Prostate gland (tissue), 2 donors: ENCODE measurements at regions not wholly inside any gene's neighbourhood (a gene's known extent, or its start where the extent isn't known, plus 50 kb on each side); places are given as distances from the start of the nearest gene placed in this dataset.

Source experiments
- DNase-seq: peaks from one replicate; pipeline ENCODE4 v3.0.0-alpha.2; 2019; ENCODE audit warnings: low spot score
- H3K27ac ChIP-seq, 2 donors: fragments of 200-600 bp; sonication (generic); 2 replicates each; pipeline ENCODE4 v1.5.1; 2017 to 2019
- H3K27me3 ChIP-seq: fragments of 200-600 bp; sonication (generic); replicated peaks from 2 replicates; pipeline ENCODE4 v1.5.1; 2019; ENCODE audit not compliant: insufficient read depth
- H3K36me3 ChIP-seq, 2 donors: fragments of 200-600 bp; sonication (generic); 1 replicate in 1 of 2; 2 replicates in 1 of 2; pipeline versions ENCODE4 v1.5.1 to v1.8.1; 2017 to 2019
- H3K4me1 ChIP-seq: fragments of 200-600 bp; sonication (generic); replicated peaks from 2 replicates; pipeline ENCODE4 v1.5.1; 2019
- H3K4me3 ChIP-seq, 2 donors: fragments of 200-600 bp; sonication (generic); 2 replicates each; pipeline ENCODE4 v1.5.1; 2017 to 2019
- H3K9me3 ChIP-seq: fragments of 200-600 bp; sonication (generic); 2 replicates; pipeline ENCODE4 v1.5.1; 2017
- POLR2A ChIP-seq: fragments of 450-650 bp; IDR thresholded peaks from one replicate; pipeline ENCODE4 v1.6.1; 2016; ENCODE audit warnings: antibody characterized with exemption, mild to moderate bottlenecking
- POLR2AphosphoS5 ChIP-seq: sonication (generic); formaldehyde crosslinking; IDR thresholded peaks from one replicate; pipeline ENCODE4 v1.6.1; 2017; ENCODE audit warnings: antibody characterized with exemption
- WGBS: methylation state at CpG from one replicate; pipeline ENCODE4 v1.1.5; 2018; 5-methylcytosine and 5-hydroxymethylcytosine counted together
- intact Hi-C: fragments of 100-400 bp; cut with DNase I; formaldehyde crosslinking; loops from one replicate; pipeline ENCODE4 v1.14.2; 2022
- TF ChIP-seq, protein P1 (sequence below), 4 experiments: fragments of 200-600 bp in 2 of 4; fragments of 450-650 bp in 2 of 4; sonication (generic) in 2 of 4; IDR thresholded peaks; 1 replicate in 3 of 4; 2 replicates in 1 of 4; pipeline ENCODE4 v1.5.1; 2016 to 2019; ENCODE audit warnings: antibody characterized with exemption in 4 of 4, mild to moderate bottlenecking in 2 of 4, moderate library complexity in 2 of 4

DNA sequence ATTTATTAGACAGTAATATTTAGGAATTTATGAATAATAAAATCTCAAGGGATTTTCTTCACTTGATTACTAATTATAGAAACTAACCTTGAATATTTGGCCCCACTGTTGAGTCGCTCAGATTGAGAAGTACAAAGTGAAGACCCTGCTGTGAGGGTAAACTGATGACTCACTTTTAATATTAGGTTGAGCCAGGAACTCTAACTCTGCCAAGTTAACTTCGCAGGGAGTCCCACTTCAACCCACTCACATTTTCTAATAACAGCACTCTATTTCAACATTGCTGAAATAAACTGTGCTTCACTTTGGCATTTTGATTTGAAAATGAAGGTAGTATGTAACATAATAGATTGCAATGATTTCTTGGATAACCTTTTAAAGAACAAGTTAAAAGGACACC is 200.7 kb downstream of the POLR1F start:
- Histone ChIP-seq H3K27me3 (no peaks in the 10 kb centered on the region), H3K4me3 (no peak overlapping the region), H3K4me1 (no peaks in the 10 kb centered on the region), H3K36me3 (no peaks in the 10 kb centered on the region), H3K9me3 (no peaks in the 10 kb centered on the region), H3K27ac (no peak overlapping the region)
- 58% methylated on average over 2 of the region's 2 CpGs for WGBS
- no peak for DNase-seq
- TF ChIP-seq POLR2AphosphoS5 (no peak), POLR2A (no peak)
- TF ChIP-seq, protein P1, sequence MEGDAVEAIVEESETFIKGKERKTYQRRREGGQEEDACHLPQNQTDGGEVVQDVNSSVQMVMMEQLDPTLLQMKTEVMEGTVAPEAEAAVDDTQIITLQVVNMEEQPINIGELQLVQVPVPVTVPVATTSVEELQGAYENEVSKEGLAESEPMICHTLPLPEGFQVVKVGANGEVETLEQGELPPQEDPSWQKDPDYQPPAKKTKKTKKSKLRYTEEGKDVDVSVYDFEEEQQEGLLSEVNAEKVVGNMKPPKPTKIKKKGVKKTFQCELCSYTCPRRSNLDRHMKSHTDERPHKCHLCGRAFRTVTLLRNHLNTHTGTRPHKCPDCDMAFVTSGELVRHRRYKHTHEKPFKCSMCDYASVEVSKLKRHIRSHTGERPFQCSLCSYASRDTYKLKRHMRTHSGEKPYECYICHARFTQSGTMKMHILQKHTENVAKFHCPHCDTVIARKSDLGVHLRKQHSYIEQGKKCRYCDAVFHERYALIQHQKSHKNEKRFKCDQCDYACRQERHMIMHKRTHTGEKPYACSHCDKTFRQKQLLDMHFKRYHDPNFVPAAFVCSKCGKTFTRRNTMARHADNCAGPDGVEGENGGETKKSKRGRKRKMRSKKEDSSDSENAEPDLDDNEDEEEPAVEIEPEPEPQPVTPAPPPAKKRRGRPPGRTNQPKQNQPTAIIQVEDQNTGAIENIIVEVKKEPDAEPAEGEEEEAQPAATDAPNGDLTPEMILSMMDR (IDR thresholded peaks at IDR 0.05) = no peak
- intact Hi-C loops = no loop called here

DNA sequence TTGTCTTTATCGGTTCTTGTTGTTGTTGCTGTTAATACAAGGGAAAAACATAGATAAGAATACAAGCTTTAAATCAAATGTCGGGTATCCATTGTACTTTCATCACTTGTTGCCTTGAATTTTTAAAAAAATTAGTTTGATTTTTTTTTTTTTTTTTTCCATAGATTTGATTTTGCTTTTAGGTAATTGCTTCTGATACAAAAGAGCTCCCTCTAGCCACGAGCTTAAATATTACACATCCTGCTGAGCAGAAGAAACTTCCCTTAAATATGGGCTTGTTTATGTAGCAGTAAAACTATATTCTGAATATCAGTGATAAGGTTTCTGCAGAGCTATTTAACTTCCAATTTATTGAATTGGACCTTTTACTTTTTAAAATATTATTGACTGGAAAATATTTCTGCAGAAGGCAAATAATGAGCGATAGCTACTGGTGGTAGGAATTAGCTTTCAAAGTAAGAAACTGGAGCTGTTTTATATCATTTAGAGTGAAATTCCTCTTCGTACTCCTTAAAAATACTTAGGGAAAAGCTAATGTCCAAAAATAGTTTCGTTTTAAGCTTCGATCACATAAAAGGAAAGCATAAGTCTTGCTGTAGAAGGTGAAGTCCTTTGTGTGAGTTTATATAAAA is 216.9 kb downstream of the POLR1F start:
- no peaks in the 10 kb centered on the region for H3K27me3 ChIP-seq
- TF ChIP-seq, protein P1 (IDR thresholded peaks at IDR 0.05) = peak in 1 of 4 experiments; percentile 13
- TF ChIP-seq POLR2A = no peak
- 60% methylated on average over 7 of the region's 7 CpGs for WGBS
- no peak overlapping the region for H3K4me3 ChIP-seq
- no peak for DNase-seq
- no peaks in the 10 kb centered on the region for H3K4me1 ChIP-seq
- no peak overlapping the region for H3K27ac ChIP-seq
- intact Hi-C loops = no loop called here
- no peaks in the 10 kb centered on the region for H3K9me3 ChIP-seq
- H3K36me3 ChIP-seq = no peaks in the 10 kb centered on the region

DNA sequence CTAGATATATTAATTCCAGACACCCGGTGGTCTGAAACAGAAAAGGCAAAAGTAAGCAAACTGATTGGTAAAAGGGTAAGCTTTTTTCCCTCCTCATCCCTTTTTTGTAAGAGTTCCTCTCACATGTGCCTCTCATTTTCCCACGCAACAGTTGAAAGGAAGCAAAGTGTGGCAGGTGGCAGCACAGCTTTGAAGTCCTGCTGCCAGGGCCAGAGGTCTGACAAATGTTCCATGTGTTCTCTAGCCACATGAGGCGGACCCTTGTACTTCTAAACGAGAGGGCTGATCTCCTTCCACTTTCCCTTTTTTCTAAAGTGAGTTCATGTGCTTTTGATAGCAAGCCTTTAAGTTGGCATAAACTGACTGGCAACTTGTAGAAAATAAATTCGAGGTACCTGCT is 217.5 kb downstream of the POLR1F start:
- Histone ChIP-seq H3K27me3 (no peaks in the 10 kb centered on the region), H3K27ac (no peak overlapping the region), H3K36me3 (no peaks in the 10 kb centered on the region), H3K4me1 (no peaks in the 10 kb centered on the region), H3K4me3 (no peak overlapping the region), H3K9me3 (no peaks in the 10 kb centered on the region)
- TF ChIP-seq, protein P1 (IDR thresholded peaks at IDR 0.05) = no peak
- no peak for TF ChIP-seq POLR2AphosphoS5
- no peak for TF ChIP-seq POLR2A
- no peak for DNase-seq
- WGBS = 78% methylated on average over 5 of the region's 5 CpGs
- intact Hi-C loops = no loop called here

GRCh38 chr7:19489162-19489820 is 219.5 kb downstream of the POLR1F start:
- Histone ChIP-seq H3K4me1 (no peaks in the 10 kb centered on the region), H3K36me3 (no peaks in the 10 kb centered on the region), H3K9me3 (no peaks in the 10 kb centered on the region), H3K4me3 (no peak overlapping the region), H3K27me3 (no peaks in the 10 kb centered on the region), H3K27ac (no peak overlapping the region)
- intact Hi-C loops = no loop called here
- no peak for DNase-seq
- TF ChIP-seq POLR2AphosphoS5 = no peak
- TF ChIP-seq POLR2A = no peak
- TF ChIP-seq, protein P1 (IDR thresholded peaks at IDR 0.05) = no peak
- 77% methylated on average over 3 of the region's 3 CpGs for WGBS

DNA sequence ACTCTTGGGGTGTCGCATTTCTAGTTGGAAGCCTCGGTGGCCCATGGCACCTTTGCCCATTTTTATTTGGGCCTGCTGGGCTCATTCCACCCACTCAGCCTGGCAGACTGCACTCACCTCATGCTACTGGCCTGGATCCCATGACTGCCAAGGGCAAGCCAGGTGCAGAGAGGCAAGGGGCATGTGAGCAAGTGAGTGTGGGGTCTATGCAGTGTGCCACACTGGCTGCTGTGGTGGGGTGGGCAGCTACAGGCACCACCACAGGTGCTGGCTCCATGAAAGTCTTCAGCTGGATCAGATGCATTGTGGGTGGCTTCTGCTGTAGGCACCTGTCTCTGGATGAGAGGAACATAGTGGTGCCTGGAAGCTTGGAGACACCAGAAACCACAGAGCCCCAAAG is 220.8 kb downstream of the POLR1F start:
- Histone ChIP-seq H3K27me3 (no peaks in the 10 kb centered on the region), H3K4me1 (no peaks in the 10 kb centered on the region), H3K9me3 (no peaks in the 10 kb centered on the region), H3K27ac (no peak overlapping the region), H3K36me3 (no peaks in the 10 kb centered on the region), H3K4me3 (no peak overlapping the region)
- DNase-seq = no peak
- TF ChIP-seq, protein P1 (IDR thresholded peaks at IDR 0.05) = no peak
- TF ChIP-seq POLR2A (no peak), POLR2AphosphoS5 (no peak)
- 79% methylated on average over 2 of the region's 2 CpGs for WGBS
- intact Hi-C loops = no loop called here
